Activated T-cell treated with anti-CD3 and anti-CD28 coated beads for 4 hours (primary cell): ENCODE measurements at regions not wholly inside any gene's neighbourhood (a gene's known extent, or its start where the extent isn't known, plus 50 kb on each side); places are given as distances from the start of the nearest gene placed in this dataset.

Source experiments
- DNase-seq: peaks from one replicate; pipeline ENCODE4 v3.0.0-alpha.2; 2020

DNA sequence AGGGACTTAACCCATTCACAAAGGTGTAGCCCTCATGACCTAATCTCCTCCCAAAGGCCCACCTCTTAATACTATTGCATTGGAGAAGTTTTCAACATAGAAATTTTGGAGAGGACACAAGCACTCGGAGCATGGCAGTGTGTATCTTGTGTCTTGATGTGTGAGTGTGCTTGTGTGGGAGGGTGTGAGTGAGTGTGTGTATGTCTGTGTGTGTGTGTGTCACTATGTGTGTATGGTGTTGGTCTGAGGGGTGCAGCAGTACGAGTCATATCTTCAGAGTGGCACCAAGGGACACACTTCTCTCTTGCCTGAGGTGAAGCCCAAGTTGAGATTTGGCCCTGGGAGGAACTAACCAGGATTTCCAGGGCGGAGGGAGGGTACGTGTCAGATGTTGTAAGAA, 73.7 kb downstream of the NAV1 start:
- DNase-seq: no peak

DNA sequence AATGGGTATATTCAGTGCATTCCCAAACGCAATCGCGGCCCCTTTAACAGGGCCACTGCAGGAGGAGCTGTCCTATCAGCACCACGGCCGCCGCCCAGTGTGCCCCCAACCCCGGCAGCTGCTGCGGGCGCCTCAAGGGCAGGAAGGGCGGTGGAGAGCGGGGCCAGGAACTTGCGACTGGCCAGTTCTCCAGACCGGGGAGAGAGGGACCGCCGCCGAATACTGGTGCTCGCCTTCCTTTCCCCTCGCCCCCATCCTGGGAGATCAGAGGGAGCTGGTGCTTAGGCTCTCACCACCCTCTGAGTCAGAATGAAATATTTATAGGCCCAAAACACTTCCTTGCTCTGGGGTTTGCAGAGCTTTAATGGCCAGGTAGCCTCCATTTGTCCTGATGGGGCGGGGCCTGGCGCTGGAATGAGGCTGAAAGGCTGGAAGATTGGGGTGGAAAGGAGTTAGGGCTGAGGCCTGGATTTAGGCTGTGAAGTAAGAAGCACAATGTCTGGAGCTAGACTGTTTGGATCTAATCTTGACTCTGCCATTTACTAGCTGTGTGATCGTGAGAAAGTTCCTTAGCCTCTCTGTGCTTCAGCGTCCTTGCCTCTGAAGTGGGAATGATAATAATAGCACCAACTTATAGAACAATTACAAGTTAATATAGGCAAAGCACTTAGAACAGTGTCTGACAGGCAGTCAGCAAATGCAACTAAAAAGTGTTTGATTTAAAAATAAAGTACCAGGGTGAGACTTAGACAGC, 75.5 kb downstream of the NAV1 start:
- DNase-seq: no peak

DNA sequence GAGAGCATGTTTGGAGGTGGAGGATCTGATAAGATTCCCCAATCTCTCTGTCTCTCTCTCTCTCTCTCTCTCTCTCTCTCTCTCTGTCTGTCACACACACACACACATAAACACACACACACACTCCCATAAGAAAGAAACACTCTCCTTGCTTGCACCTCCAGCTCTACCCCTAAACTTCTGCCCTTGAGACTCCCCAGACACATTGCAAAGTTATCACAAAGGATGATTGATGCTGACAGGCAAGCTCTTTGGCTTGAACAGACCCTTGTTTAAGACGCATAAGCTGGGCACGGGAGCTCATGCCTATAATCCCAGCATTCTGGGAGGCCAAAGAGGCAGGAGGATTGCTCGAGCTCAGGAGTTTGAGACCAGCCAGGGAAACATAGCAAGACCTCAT, 78.2 kb downstream of the NAV1 start:
- DNase-seq: no peak

DNA sequence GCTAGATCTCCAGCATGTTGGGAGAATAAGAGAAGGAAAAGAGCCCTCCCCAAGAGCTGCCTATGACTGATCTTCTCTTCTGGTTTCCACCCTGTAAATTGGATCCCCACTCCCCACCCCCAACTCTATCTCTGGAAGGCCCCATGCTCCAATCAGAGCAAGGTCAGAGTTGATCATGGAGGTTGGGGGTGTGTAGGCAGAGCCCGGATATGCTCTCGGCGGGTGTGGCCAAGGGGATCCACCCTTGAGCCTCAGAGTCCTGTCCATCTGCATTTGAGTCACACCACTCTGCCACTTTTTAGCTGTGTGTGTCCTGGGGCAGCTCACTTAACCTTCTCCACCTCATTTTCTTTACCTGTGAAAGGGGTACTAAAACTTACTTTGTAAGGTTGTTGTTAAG, 79.5 kb downstream of the NAV1 start:
- no peak for DNase-seq

DNA sequence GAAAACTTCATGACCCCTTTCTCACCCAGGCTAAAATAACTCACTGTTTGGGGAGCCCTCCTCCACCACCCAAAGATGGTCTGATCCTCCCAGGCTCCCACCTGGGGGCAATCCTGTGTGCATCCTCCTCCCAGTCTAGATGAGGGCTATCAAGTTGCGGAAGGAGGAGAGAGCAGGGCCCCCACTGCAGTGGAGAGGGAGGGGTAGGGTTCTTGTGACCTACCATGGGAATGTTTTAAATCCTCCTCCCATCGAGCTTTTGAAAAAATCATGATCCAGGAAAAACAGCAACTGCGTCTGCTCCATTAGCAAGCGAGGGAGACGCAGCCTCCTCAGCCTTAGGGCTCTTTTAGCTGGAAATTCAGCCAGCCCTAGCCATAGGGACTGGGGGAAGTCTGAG, 80.0 kb downstream of the NAV1 start:
- no peak for DNase-seq

DNA sequence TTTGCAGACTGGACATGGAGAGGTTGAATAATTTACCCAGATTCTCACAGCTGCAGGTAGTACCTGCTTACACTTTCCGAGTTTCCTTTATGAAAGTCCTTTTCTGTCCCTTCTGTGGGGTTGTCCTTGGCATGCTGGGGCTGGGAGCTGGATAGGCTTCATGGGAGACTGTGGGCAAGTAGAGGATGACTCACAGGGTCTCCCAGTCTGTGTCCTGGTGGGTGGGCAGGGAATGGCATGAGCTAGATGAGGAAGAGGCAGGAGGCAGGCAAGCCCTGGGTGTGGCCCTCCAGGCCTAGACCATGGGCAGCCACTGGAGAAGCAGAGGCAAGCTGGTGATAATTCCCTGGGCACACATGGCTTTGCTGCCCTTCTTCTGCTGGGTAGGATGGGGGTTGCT, 80.6 kb downstream of the NAV1 start:
- DNase-seq: no peak

DNA sequence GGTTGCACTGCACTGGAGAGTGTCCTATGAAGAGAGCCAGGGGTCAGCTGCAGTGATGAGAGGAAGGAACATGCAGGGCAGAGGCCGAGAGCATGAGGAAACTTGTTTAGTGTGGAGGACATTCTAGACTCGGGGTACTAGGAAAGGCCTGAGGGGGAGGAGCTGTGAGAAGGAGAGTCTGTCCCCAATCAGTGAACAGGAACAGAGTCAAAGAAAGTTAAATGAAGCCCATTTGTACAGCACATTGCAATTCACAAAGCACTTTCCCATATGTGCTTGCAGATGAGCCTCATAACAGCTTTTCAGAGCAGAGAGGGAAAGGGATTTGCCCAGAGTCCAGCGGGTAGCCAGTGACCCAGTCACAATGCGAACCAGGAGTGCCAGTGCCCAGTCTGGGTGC, 83.4 kb downstream of the NAV1 start:
- no peak for DNase-seq

DNA sequence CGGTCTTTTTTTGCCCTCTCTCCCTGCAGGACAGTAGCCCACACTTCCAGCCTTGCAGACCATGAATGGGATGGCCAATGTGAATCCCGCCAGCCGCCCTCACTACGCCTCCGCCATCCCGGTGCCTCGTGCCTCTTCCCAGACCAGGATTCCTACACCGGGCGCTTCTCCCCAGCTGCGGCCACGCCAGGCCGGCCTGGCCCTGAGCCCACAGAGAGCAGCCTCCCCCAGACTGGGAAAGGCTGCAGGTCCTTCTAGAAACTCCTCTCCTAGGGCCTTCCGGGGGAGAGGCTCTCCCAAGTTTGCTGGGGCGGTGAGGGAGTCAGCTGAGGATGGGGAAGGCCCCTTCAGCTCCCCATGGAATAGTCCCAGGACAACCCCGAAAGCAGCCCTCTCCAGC, 83.9 kb downstream of the NAV1 start:
- no peak for DNase-seq

DNA sequence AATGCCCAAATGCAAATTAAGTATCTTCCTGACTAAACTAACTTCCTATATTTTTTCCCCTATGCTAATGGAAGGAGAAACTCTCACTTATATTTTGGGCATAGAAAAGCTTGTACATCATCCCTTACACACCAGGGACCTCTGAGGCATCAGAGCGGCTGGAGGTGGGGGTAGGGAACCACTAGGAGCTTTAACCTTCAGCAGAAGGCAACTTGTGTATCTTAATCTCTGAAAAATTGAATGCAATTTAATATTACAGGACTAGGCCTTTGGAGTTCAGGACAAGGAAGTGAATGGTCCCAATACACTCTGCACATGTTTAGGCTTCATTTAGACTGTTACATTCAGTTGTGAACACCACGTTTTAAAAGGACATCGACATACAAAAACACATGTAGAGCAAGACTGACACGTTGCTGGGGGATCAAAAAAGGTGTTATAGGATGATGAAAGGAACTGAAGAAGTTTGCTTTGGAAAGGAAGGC, 85.9 kb downstream of the NAV1 start:
- DNase-seq: no peak

DNA sequence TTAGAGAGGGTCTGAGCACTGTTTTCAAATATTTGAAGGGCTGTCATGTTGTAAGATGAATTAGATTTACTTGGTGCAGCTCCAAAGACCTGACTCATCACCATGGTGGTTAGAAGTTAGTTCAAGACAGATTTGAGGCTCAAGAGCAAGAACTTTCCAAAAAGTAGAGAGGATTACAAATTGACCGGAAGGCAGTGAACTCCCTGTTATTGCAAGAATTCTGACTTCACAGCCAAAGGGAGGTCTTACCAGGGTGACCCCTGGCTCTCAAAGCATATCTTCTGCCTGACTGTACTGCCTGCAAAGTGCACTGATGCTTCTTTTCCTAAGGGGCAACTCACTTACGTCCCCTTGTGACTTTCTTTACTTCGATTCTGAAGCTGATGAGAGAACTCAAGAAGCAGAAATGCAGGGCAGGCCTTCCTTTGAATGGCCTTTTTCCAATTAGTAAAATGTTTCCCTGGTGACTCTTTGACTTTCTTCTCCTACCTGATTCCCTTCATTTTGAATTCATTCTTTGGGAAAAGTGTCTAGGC, 86.4 kb downstream of the NAV1 start:
- DNase-seq: no peak

DNA sequence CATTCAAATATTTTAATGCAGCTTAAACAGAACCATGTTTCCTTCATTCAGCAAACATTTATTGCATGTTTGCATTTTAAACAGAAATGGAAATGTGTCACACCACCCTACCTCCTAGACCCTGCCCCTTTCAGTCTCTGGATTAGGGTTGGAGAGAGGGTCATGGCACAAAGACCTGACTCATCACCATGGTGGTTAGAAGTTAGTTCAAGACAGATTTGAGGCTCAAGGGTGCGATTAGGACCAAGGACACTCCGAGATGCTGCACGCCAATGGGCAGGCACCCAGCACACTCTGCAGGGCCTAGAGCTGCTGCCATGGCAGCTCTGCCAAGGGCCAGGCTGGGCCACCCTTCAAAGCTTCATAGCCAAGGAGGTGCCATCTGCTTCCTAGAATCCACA, 86.9 kb downstream of the NAV1 start:
- DNase-seq: no peak

DNA sequence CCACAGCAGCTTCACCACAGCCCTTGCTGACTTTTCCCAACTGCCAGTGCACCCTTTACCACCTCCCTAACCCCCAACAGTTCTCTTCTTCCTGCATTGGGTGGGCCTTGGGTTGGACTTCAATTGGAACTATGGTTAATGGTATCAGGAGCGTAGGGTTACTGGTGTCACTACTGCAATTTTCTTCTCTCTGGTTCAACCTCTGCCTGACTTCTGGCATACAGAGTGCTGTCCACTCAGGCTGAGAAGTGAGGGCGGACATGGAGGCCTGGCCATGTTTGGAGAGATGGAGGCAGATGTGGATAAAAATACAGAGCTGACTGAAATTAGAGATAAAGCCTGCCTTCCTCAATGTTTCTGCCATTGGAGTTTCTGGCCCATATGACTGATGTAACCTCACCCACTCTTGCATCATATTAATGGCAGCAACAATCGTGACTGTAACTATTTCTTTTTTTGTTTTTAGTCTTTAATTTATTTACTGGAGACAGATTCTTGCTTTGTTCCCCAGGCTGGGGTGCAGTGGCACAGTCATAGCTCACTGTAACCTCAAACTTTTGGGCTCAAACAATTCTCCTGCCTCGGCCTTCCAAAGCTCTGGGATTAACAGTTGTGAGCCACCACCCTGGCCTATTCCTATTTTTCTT, 87.8 kb downstream of the NAV1 start:
- DNase-seq: no peak

DNA sequence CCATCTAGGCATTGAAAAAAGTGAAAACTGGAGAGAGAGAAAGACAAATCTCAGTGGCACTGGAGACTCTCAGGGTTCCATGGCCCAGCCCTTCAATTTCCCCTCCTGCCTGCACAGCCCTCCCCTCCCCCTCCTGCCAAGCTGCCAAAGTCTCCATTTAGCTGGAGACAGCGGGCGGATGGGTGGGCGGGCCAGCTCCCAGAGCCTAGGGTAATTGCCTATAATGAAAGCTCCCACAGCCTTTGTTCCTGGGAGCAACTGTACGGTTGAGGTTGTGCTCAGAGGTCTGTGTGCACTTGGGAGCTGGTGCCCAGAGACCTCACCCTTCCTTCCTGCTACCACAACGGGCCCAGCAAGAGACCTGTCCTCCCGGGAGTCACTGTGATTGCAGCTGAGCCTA, 89.6 kb downstream of the NAV1 start:
- no peak for DNase-seq

DNA sequence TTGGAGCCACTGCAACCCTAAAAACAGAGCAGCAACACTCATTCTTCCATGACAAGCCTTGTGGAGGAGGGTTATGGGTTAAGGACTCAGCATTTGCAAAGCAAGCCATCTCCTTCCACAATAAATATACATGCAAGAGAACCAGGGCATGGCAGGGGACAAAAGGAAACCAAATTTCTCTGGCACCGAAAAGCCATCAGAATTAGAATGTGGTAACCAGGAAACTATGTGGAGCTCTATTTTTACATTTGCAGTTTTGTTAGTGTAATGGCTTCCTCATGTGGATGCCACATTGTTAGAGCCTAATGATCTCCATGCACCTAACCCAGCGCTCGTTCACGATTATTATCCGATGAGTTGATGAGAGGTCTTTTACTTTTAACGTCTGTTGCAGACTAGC, 91.7 kb downstream of the NAV1 start:
- no peak for DNase-seq

DNA sequence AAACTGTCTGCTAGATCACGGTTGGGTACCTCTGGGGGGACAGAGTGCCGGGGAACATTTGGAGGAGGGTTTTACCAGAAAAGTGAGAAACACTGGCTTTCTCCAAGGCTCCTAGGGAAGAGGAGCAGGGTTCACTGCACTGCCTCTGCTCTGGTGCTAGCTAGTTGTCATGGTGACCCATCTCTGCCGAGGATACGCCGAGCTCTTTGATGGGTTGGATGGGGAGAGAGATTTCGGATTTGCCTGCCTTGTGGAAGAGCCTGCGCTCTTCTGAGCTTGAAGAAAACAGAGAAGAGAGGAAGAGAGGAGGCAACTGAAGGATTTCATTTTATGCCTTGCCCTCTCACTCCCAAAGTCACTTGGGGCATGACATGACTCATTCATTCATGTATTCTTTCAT, 92.1 kb downstream of the NAV1 start:
- no peak for DNase-seq

DNA sequence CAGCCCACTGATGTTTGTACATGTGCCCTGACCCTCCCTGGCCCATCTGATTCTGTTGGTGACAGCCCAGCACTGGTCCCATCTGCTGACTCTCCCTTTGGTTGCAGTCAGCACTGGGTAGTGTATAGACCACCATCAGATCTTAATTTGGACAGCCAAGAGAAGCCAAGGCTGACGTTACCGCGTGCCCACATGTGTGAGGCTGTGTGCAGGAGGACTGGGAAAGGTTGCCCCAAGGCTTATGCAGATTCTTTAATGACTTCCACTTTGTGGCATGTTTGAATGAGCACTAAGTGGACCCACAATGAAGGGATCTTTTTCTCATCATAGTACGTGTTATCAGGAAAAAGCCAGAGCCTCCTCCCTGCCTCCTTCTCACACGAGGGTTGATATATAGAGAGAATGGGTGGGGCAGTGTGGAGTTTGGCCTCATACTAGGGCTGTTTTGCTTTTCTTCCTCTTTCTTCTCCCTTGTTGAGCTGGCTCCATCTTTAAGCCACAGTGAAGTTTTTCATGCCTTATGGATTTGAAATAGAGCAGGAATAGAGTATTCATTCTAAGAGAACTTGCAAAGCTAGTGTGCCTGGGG, 93.5 kb downstream of the NAV1 start:
- no peak for DNase-seq

DNA sequence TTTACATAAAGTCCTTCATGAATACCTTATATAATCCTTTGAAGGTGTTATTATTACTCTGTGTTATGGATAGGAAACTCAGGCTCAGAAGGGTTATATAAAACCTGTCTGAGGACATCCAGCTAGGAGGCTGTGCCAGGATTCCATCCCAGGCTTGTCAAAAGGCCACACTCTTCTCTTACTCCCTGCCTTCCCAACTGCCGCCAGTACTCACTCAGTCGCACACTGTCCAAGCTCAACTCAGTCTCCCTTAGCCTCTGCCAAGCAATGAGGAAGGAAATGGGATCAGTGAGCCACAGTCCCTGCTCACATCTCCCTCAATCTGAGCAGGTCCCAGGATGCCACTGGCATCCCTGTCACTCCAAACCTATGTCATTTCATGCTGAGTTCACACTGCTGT, 94.4 kb downstream of the NAV1 start:
- DNase-seq: no peak

DNA sequence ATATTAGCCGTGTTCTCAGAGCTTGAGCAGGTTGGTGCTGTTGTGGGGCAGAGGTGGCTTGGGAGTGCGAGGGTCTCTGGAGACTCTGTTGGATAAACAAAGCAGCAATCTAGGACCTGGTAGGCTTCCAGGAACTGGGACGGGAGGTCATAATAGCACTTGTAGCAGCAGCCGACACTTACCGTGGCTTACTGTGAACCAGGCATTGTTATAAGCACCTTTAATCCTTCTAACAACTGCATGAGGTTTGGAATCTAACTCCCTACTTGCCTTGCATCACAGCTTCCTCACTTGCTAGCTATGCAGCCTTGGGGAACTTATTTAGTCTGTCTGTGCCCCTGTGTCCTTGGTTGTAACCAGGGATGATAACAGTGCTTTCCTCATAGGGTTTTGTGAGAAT, 94.9 kb downstream of the NAV1 start:
- no peak for DNase-seq

DNA sequence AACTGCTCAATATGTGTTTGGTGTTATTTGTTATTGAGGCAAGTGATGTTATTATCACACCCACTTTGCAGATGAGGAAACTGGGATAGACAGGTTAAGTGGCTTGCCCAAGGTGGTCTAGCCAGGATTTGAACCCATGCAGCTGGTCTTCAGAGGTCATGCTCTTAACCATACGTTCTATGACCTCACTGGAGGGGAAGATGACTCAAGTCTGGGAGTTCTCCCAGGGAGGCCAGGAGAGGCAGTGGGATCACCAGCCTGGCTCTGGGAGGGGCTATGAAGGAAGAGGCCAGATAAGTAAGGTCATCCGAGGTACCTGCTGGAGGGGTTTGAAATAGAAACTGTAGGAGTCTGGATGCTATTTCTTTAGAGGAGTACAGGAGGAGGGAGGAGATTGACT, 95.3 kb downstream of the NAV1 start:
- DNase-seq: no peak

DNA sequence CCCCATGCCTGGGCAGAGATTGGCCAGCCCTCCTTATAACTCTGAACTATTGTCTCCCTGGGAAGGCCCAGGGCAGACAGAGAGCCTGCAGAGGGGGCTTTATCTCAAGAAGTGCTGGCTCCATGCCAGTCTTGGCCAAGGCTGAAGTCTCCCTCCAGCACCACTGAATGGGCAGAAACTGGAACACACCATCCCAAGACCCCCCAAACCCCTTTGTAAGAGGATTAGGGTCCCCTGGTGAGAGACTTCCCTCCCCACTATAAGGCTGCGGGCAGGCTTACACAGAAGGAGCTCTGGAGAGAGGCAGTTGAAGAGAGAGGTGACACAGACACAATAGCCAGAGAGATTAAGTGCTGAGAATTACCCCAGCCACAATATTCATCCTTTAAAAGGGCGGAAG, 97.2 kb downstream of the NAV1 start:
- DNase-seq: no peak

DNA sequence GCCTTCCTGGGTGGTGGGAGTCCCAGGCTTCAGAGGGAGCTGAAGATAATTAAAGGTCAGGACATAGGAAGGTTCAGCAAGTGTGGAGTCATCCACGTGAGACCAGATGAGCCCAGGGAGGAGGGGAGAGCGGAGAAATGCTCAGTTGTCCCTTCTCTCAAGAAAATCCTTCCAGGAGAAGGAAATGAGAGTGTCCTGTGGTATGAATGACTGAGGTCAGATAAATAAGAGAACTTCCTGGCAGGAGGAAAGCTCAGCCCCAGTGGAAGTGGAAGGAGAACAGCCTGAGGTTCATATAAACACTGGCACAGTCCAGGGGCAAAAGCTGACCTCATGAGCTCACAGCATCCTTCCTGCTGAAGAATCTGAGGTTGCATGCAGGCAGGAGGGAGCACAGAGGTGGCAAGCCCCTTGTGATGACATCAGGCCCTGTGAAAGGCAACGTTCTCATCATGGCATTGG, 97.6 kb downstream of the NAV1 start:
- no peak for DNase-seq

DNA sequence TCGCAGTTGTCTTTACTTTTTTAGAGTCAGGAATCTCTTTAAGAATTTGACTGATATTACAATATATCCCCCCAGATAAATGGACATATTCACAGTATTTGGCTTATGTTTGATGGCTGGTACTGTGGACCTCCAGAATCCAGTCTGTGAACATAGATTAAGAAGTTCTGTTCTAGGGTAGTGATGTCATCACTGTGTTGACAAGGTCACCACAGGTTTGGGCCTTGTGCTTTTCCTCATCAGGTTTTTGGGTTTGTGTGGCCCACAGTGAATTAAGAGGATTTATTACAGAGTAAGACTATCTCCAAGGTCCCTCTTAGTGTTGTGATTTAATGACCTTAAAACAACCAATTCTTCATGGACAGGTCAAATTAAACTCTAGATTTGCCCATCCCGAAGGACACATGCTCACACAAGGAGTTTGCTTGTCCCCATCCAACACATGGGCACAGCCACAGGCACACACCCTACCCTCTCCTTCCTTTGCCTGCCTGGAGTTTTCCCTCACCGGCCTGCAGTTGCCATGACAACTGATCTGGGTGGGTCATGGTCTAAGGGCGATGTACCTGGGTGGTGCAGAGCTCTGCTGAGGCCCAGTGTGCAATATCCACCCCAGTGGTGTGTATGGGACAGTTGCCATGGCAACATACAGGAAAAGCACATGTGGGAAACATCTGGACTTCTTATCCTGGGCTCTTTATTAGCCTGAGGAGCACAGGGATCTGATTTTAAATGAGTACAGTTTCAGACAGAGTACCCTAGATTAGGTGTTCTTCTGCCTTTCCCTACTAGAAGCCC, 98.6 kb downstream of the NAV1 start:
- no peak for DNase-seq

DNA sequence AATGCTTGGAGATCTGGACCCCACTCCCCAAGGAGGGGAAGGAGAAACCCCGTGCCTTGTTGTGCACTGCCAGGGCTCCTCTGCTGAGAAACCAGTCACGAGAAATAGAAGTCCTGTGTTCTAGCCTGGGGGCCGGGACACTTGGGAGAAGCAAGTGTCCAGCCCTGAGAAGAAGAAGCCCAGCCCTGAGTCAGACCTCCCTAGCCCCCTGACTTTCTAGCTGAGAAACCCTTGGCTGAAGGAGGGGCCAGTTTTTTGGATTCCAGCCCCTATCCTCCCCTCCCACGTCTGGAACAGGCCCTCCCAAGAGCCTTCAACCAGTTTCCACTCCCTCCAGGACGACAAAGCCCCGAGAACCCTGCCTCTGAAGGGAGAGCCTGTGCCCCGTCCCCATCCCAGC, 100.5 kb downstream of the NAV1 start:
- DNase-seq: no peak
